IPS-20b (cell line): ENCODE measurements at regions not wholly inside any gene's neighbourhood (a gene's known extent, or its start where the extent isn't known, plus 50 kb on each side); places are given as distances from the start of the nearest gene placed in this dataset.

Experiments
- H3K27ac ChIP-seq: one replicate; pipeline ENCODE4 v1.5.1; 2013; ENCODE audit warnings: low read length
- H3K27me3 ChIP-seq: 2 replicates; pipeline ENCODE4 v1.6.1; 2013; ENCODE audit warnings: mild to moderate bottlenecking, low read length, inconsistent platforms; ENCODE audit not compliant: insufficient read depth
- H3K36me3 ChIP-seq: 2 replicates; pipeline ENCODE4 v1.6.1; 2013; ENCODE audit warnings: low read depth, mild to moderate bottlenecking, inconsistent platforms, low read length, moderate library complexity; ENCODE audit not compliant: insufficient read depth
- H3K4me1 ChIP-seq: 2 replicates; pipeline ENCODE4 v1.6.1; 2013; ENCODE audit warnings: mild to moderate bottlenecking, control low read depth, inconsistent platforms, low read length, moderate library complexity; ENCODE audit not compliant: insufficient read depth
- H3K4me3 ChIP-seq: 2 replicates; pipeline ENCODE4 v1.5.1; 2013; ENCODE audit warnings: mild to moderate bottlenecking, low read length, inconsistent platforms
- H3K9ac ChIP-seq: 2 replicates; pipeline ENCODE4 v1.6.1; 2013; ENCODE audit warnings: low read depth, mild to moderate bottlenecking, inconsistent platforms, low read length, moderate library complexity
- H3K9me3 ChIP-seq: 2 replicates; pipeline ENCODE4 v1.6.1; 2013; ENCODE audit warnings: mild to moderate bottlenecking, low read depth, low read length, inconsistent platforms; ENCODE audit not compliant: insufficient read depth

DNA sequence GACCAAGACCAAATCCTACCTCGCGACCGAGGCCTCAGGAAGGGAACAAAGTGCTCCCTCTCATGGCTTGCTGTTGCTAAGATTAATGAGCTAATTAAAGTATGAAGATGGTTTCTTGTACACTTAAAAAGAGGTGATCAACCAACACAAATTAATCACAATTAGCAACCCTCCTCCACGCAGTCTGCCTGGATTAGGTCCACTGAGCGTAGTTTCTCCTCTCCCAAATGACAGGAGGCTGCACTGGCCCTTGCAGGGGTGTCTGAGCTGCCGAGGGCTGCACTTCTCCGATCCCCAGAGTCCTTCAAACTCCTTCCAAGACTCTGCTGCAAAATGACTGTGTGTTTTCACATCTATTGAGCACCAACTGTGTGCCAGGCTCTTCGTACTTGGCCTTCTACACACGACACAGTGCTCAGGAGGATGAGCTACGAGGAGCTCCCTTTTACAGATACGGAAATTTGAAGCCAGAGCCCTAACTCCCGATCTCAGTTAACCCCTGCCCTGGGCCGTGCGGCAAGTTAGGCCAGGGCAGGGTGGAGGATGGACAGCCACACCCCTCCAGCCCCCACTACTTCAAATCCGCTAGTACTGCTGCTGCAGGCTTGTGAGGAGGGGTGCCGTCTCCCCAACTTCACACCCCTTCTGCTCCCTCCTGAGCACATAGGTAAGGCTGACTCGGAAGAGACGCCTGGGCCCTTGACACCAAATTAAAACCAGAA lies 101.0 kb upstream of the LINGO1 start:
- Histone ChIP-seq H3K4me1 (peaks cover 9% of the 10 kb centered on the region; the same call in 1 of the 2 replicates), H3K36me3 (no peaks in the 10 kb centered on the region), H3K9me3 (no peaks in the 10 kb centered on the region), H3K27ac (no peak overlapping the region), H3K27me3 (0 out of 2 replicates have a peak, but pooled peaks cover 9% of the 10 kb centered on the region), H3K9ac (no peak overlapping the region), H3K4me3 (no peak overlapping the region)

GRCh38 chr15:77732514-77733335 lies 100.0 kb upstream of the LINGO1 start:
- no peak overlapping the region for H3K9ac ChIP-seq
- no peak overlapping the region for H3K27ac ChIP-seq
- H3K4me1 ChIP-seq, result peaks cover 3% of the 10 kb centered on the region; the same call in 1 of the 2 replicates
- H3K36me3 ChIP-seq, result no peaks in the 10 kb centered on the region
- H3K9me3 ChIP-seq, result no peaks in the 10 kb centered on the region
- H3K27me3 ChIP-seq, result no peaks in the 10 kb centered on the region
- H3K4me3 ChIP-seq, result no peak overlapping the region

GRCh38 chr15:77731945-77732344 lies 99.2 kb upstream of the LINGO1 start:
- H3K36me3 ChIP-seq, result no peaks in the 10 kb centered on the region
- H3K4me3 ChIP-seq, result no peak overlapping the region
- H3K27me3 ChIP-seq, result no peaks in the 10 kb centered on the region
- H3K9ac ChIP-seq, result no peak overlapping the region
- no peak overlapping the region for H3K27ac ChIP-seq
- no peaks in the 10 kb centered on the region for H3K4me1 ChIP-seq
- no peaks in the 10 kb centered on the region for H3K9me3 ChIP-seq

DNA sequence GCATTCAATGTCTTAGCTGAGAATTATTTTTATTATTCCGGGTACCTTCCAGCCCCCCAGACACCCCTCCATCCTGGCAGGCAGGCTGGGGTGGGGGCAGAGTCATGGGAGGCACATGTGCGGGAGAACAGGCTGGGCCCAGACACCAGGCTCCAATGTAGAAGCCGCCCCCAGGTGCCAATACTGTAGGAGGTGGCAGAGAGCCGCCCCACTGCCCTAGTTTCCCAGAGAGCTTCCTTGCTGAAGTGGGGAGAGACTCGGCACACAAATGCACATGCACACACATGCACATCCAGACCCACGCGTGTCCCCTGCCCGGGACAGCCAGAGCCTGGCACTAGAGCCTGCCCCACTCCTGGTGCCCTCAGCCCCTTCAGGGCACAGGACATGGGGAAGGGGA lies 98.4 kb upstream of the LINGO1 start:
- Histone ChIP-seq H3K27me3 (no peaks in the 10 kb centered on the region), H3K27ac (no peak overlapping the region)

GRCh38 chr15:77727635-77728304 lies 95.1 kb upstream of the LINGO1 start:
- H3K36me3 ChIP-seq, result no peaks in the 10 kb centered on the region
- no peak overlapping the region for H3K9ac ChIP-seq
- H3K27ac ChIP-seq, result no peak overlapping the region
- H3K4me3 ChIP-seq, result no peak overlapping the region
- H3K4me1 ChIP-seq, result peaks cover 2% of the 10 kb centered on the region; the same call in 1 of the 2 replicates
- H3K9me3 ChIP-seq, result no peaks in the 10 kb centered on the region
- no peaks in the 10 kb centered on the region for H3K27me3 ChIP-seq

More for the DNA sequence above, 98.4 kb upstream of the LINGO1 start:
- Histone ChIP-seq H3K4me3 (no peak overlapping the region), H3K4me1 (no peaks in the 10 kb centered on the region), H3K36me3 (no peaks in the 10 kb centered on the region), H3K9ac (no peak overlapping the region), H3K9me3 (no peaks in the 10 kb centered on the region)

DNA sequence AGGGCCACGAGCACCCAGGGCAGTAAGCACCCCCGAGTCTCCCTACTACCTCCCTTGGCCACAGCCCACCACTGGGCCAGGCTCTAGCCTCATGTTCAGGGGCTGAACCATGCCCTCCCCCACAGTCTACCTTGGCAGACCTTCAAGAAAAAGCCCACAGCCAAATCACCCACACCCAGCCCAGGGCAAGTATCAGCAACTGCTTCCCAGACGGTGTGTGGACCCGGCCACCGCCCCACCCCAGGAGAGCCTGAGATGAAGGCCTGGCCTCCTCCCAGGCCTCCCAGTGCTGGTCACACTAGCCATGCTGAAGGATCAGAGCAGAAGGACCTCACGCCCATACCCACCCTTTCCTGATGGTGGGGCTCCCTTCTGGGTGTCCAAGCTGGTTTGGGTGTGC lies 92.0 kb upstream of the LINGO1 start:
- Histone ChIP-seq H3K9ac (no peak overlapping the region), H3K4me3 (no peak overlapping the region), H3K9me3 (no peaks in the 10 kb centered on the region), H3K4me1 (peaks cover 2% of the 10 kb centered on the region; the same call in 1 of the 2 replicates), H3K36me3 (no peaks in the 10 kb centered on the region), H3K27ac (no peak overlapping the region), H3K27me3 (no peaks in the 10 kb centered on the region)

GRCh38 chr15:77723756-77724155 lies 91.0 kb upstream of the LINGO1 start:
- H3K4me3 ChIP-seq, result no peak overlapping the region
- H3K27me3 ChIP-seq, result no peaks in the 10 kb centered on the region
- H3K4me1 ChIP-seq, result peaks cover 2% of the 10 kb centered on the region; the same call in 1 of the 2 replicates
- H3K36me3 ChIP-seq, result no peaks in the 10 kb centered on the region
- no peaks in the 10 kb centered on the region for H3K9me3 ChIP-seq
- H3K9ac ChIP-seq, result no peak overlapping the region
- H3K27ac ChIP-seq, result no peak overlapping the region

DNA sequence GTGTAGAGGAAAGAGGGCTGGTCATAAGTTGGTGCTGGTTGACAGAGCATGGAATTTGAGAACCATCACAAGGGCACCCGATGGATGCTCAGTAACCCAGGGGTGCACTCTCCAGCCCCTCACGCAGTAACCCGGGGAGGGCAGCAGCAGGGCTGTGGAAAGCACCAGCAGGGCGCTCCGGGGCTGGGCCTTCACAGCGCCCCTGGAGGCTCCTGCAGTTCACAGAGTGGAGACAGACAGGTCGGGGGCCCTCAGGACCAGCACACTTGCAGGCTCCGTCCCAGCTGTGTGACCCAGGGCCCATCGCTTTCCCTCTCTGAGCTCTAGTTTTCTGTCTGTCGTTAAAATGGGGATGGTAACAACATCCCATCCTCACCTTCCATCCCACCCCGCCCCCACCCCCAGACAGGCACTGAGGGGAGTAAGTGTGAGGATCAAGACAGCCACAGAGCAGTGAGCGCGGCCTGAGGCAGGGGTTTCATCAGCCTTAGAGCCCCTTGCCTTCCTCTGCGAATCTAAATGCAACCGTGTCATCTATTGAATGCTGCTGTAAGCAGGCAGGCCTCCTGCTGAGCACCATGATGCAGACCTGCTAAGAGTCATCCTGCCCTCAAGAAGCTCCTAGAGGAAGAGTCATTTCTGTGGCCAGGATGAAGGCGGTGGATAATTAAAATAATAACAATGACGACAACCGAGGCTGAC lies 90.2 kb upstream of the LINGO1 start:
- no peak overlapping the region for H3K27ac ChIP-seq
- no peaks in the 10 kb centered on the region for H3K9me3 ChIP-seq
- H3K4me1 ChIP-seq, result peaks cover 2% of the 10 kb centered on the region; the same call in 1 of the 2 replicates
- no peak overlapping the region for H3K9ac ChIP-seq
- H3K4me3 ChIP-seq, result no peak overlapping the region
- H3K36me3 ChIP-seq, result no peaks in the 10 kb centered on the region
- no peaks in the 10 kb centered on the region for H3K27me3 ChIP-seq

DNA sequence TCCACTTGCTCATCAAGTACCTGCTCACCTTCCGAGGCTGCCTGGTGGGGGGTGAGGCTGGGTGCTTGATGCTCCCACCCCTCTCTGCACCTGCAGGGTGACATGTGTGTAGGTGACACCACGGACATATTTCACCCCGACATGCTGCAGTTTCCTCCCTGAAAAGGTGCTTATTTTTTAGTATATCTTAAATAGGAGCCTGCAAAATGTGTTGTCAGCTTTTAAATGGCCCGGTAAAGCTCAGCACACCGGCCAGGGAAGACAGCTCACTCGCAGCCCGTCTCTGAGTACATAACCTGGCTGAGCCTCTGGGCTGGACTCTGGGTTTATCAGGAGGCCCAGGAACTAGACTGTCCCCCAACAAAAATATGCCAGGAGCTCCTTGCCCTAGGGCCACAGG lies 89.3 kb upstream of the LINGO1 start:
- Histone ChIP-seq H3K4me1 (peaks cover 2% of the 10 kb centered on the region; the same call in 1 of the 2 replicates), H3K9me3 (no peaks in the 10 kb centered on the region), H3K4me3 (no peak overlapping the region), H3K9ac (no peak overlapping the region), H3K36me3 (no peaks in the 10 kb centered on the region), H3K27me3 (no peaks in the 10 kb centered on the region), H3K27ac (no peak overlapping the region)

- Histone ChIP-seq H3K9ac (no peak overlapping the region), H3K27ac (no peak overlapping the region), H3K4me1 (peaks cover 2% of the 10 kb centered on the region; the same call in 1 of the 2 replicates), H3K4me3 (no peak overlapping the region), H3K36me3 (no peaks in the 10 kb centered on the region), H3K9me3 (no peaks in the 10 kb centered on the region), H3K27me3 (no peaks in the 10 kb centered on the region)
These were observed 87.9 kb upstream of the LINGO1 start for GRCh38 chr15:77720655-77721054.

GRCh38 chr15:77720173-77720572 lies 87.5 kb upstream of the LINGO1 start:
- Histone ChIP-seq H3K27me3 (no peaks in the 10 kb centered on the region), H3K9me3 (no peaks in the 10 kb centered on the region), H3K27ac (no peak overlapping the region), H3K4me3 (no peak overlapping the region), H3K4me1 (peaks cover 2% of the 10 kb centered on the region; the same call in 1 of the 2 replicates), H3K36me3 (no peaks in the 10 kb centered on the region), H3K9ac (no peak overlapping the region)
